Gastroesophageal sphincter (tissue), 3 donors: ENCODE measurements at regions not wholly inside any gene's neighbourhood (a gene's known extent, or its start where the extent isn't known, plus 50 kb on each side); places are given as distances from the start of the nearest gene placed in this dataset.

Experiments used
- CTCF ChIP-seq, 4 experiments: fragments of 200-600 bp in 2 of 4; fragments of 450-650 bp in 2 of 4; sonication (generic) in 1 of 4; IDR thresholded peaks; one replicate each; pipeline ENCODE4 v1.5.1; 2017 to 2019; ENCODE audit warnings: antibody characterized with exemption in 4 of 4, mild to moderate bottlenecking in 2 of 4, moderate library complexity in 2 of 4
- POLR2A ChIP-seq, 2 donors: fragments of 450-650 bp; IDR thresholded peaks; one replicate each; pipeline ENCODE4 v1.6.1; 2017; ENCODE audit warnings: antibody characterized with exemption in 2 of 2, mild to moderate bottlenecking in 2 of 2, moderate library complexity in 1 of 2

GRCh38 chr1:221067721-221068120 is 188.5 kb downstream of the HLX start:
- TF ChIP-seq POLR2A (IDR thresholded peaks at IDR 0.05) (no peak), CTCF (IDR thresholded peaks at IDR 0.05) (no peak)
